ENCODE measurements at regions not wholly inside any gene's neighbourhood (a gene's known extent, or its start where the extent isn't known, plus 50 kb on each side); places are given as distances from the start of the nearest gene placed in this dataset.

DNA sequence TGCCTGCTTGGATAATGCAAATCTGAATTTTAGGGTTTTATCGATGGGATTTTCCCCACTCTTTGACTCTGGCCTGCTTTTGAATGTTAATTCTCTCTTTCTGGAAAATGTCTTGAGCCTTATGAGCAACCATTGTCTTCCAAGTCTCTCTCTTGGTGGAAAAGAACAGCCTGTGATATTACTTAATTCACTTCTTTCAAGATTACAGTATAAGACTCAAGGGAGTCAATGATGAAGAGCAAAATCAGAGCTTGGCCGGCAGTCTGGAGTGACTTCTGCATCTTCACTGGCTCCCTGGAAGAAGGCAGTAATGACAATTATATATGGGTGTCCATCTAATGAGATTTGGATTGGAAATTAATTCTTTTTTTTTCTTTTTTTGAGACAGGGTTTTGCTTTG, 122.9 kb upstream of the ZEB2 start:
- TF ChIP-seq ZNF24 (tag by site-specific recombination; IDR thresholded peaks at IDR 0.05) (no peak), ZSCAN23 (tag by site-specific recombination; IDR thresholded peaks at IDR 0.05) (no peak), ZNF211 (tag by site-specific recombination; IDR thresholded peaks at IDR 0.05; ENCODE audit: low read depth) (no peak), ZFP37 (tag by site-specific recombination; IDR thresholded peaks at IDR 0.05) (no peak), ZNF610 (tag by site-specific recombination; IDR thresholded peaks at IDR 0.05; ENCODE audit: borderline replicate concordance) (no peak), ZNF174 (tag by site-specific recombination; IDR thresholded peaks at IDR 0.05) (no peak), BCL11A (tag by site-specific recombination; IDR thresholded peaks at IDR 0.05; ENCODE audit: low read depth) (no peak), ZBTB8A (tag by site-specific recombination; IDR thresholded peaks at IDR 0.05) (no peak), ZBTB1 (tag by site-specific recombination; IDR thresholded peaks at IDR 0.05) (no peak), ZNF776 (tag by site-specific recombination; IDR thresholded peaks at IDR 0.05; ENCODE audit: borderline replicate concordance) (no peak), ZNF777 (tag by site-specific recombination; IDR thresholded peaks at IDR 0.05; ENCODE audit: borderline replicate concordance) (no peak), ZNF302 (tag by site-specific recombination; IDR thresholded peaks at IDR 0.05; ENCODE audit: low read depth) (no peak)
- TF ChIP-seq, protein P1, sequence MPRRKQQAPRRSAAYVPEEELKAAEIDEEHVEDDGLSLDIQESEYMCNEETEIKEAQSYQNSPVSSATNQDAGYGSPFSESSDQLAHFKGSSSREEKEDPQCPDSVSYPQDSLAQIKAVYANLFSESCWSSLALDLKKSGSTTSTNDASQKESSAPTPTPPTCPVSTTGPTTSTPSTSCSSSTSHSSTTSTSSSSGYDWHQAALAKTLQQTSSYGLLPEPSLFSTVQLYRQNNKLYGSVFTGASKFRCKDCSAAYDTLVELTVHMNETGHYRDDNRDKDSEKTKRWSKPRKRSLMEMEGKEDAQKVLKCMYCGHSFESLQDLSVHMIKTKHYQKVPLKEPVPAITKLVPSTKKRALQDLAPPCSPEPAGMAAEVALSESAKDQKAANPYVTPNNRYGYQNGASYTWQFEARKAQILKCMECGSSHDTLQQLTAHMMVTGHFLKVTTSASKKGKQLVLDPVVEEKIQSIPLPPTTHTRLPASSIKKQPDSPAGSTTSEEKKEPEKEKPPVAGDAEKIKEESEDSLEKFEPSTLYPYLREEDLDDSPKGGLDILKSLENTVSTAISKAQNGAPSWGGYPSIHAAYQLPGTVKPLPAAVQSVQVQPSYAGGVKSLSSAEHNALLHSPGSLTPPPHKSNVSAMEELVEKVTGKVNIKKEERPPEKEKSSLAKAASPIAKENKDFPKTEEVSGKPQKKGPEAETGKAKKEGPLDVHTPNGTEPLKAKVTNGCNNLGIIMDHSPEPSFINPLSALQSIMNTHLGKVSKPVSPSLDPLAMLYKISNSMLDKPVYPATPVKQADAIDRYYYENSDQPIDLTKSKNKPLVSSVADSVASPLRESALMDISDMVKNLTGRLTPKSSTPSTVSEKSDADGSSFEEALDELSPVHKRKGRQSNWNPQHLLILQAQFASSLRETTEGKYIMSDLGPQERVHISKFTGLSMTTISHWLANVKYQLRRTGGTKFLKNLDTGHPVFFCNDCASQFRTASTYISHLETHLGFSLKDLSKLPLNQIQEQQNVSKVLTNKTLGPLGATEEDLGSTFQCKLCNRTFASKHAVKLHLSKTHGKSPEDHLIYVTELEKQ (tag by site-specific recombination; IDR thresholded peaks at IDR 0.05; ENCODE audit: borderline replicate concordance): no peak
- TF ChIP-seq, protein P2, sequence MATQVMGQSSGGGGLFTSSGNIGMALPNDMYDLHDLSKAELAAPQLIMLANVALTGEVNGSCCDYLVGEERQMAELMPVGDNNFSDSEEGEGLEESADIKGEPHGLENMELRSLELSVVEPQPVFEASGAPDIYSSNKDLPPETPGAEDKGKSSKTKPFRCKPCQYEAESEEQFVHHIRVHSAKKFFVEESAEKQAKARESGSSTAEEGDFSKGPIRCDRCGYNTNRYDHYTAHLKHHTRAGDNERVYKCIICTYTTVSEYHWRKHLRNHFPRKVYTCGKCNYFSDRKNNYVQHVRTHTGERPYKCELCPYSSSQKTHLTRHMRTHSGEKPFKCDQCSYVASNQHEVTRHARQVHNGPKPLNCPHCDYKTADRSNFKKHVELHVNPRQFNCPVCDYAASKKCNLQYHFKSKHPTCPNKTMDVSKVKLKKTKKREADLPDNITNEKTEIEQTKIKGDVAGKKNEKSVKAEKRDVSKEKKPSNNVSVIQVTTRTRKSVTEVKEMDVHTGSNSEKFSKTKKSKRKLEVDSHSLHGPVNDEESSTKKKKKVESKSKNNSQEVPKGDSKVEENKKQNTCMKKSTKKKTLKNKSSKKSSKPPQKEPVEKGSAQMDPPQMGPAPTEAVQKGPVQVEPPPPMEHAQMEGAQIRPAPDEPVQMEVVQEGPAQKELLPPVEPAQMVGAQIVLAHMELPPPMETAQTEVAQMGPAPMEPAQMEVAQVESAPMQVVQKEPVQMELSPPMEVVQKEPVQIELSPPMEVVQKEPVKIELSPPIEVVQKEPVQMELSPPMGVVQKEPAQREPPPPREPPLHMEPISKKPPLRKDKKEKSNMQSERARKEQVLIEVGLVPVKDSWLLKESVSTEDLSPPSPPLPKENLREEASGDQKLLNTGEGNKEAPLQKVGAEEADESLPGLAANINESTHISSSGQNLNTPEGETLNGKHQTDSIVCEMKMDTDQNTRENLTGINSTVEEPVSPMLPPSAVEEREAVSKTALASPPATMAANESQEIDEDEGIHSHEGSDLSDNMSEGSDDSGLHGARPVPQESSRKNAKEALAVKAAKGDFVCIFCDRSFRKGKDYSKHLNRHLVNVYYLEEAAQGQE (tag by site-specific recombination; IDR thresholded peaks at IDR 0.05): no peak
- TF ChIP-seq, protein P3, sequence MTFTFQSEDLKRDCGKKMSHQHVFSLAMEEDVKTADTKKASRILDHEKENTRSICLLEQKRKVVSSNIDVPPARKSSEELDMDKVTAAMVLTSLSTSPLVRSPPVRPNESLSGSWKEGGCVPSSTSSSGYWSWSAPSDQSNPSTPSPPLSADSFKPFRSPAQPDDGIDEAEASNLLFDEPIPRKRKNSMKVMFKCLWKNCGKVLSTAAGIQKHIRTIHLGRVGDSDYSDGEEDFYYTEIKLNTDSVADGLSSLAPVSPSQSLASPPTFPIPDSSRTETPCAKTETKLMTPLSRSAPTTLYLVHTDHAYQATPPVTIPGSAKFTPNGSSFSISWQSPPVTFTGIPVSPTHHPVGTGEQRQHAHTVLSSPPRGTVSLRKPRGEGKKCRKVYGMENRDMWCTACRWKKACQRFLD (tag by site-specific recombination; IDR thresholded peaks at IDR 0.05): no peak
- TF ChIP-seq, protein P4, sequence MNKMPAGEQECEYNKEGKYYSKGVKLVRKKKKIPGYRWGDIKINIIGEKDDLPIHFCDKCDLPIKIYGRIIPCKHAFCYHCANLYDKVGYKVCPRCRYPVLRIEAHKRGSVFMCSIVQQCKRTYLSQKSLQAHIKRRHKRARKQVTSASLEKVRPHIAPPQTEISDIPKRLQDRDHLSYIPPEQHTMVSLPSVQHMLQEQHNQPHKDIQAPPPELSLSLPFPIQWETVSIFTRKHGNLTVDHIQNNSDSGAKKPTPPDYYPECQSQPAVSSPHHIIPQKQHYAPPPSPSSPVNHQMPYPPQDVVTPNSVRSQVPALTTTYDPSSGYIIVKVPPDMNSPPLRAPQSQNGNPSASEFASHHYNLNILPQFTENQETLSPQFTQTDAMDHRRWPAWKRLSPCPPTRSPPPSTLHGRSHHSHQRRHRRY (tag by site-specific recombination; IDR thresholded peaks at IDR 0.05): no peak
- Histone ChIP-seq H3K4me3 (ENCODE audit: low read depth, low read length) (no peak overlapping the region), H3K9me3 (ENCODE audit: control insufficient read depth, insufficient read depth, low read depth, low read length) (no peaks in the 10 kb centered on the region; the same call in 1 of the 2 replicates), H3K36me3 (ENCODE audit: control insufficient read depth in 2 of 2, insufficient read depth in 1 of 2, low read length in 2 of 2) (no peaks in the 10 kb centered on the region), H3K4me1 (ENCODE audit: control insufficient read depth, insufficient read depth, low read length) (peaks cover 8% of the 10 kb centered on the region; the same call in 1 of the 2 replicates), H3K27ac (ENCODE audit: extremely low read depth, low read depth, low read length) (no peak overlapping the region)
- ChIA-PET CTCF (interaction anchor here (0.6 kb wide), 1 partner anchor 50 kb away, joined by 3 read pairs; no protein-coding TSS in a partner anchor), POLR2A (no interaction called here)

DNA sequence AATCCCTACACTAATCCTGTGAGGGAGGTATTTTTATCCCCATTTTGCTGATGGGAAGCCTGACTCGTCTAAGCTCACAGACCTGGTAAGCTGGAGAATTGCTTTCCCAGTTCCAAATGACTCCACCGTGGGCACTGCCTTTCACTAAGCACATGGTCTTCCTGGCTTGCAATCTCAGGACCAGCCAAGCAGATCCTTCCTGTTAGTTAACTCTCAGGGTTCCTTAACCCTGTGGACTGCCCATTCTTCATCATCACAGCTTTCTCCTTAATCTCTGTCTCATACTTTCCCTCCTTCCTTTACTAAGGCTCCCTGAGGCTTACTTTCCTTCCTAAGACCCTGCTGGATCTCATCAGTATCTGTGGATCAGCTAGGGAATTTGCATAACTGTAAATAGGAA, 122.2 kb upstream of the ZEB2 start:
- ChIA-PET POLR2A (no interaction called here), CTCF (no interaction called here)
- H3K9me3 ChIP-seq (ENCODE audit: control insufficient read depth, insufficient read depth, low read depth, low read length): no peaks in the 10 kb centered on the region; the same call in 1 of the 2 replicates
- no peak overlapping the region for H3K4me3 ChIP-seq (ENCODE audit: low read depth, low read length)
- no peak overlapping the region for H3K27ac ChIP-seq (ENCODE audit: extremely low read depth, low read depth, low read length)
- H3K36me3 ChIP-seq (ENCODE audit: control insufficient read depth in 2 of 2, insufficient read depth in 1 of 2, low read length in 2 of 2): no peaks in the 10 kb centered on the region
- H3K4me1 ChIP-seq (ENCODE audit: control insufficient read depth, insufficient read depth, low read length): peaks cover 8% of the 10 kb centered on the region; the same call in 1 of the 2 replicates
- TF ChIP-seq SP2 (tag by site-specific recombination; IDR thresholded peaks at IDR 0.05): no peak
- TF ChIP-seq ZNF341 (tag by site-specific recombination; IDR thresholded peaks at IDR 0.05; ENCODE audit: low read depth): no peak
- TF ChIP-seq, protein P5, sequence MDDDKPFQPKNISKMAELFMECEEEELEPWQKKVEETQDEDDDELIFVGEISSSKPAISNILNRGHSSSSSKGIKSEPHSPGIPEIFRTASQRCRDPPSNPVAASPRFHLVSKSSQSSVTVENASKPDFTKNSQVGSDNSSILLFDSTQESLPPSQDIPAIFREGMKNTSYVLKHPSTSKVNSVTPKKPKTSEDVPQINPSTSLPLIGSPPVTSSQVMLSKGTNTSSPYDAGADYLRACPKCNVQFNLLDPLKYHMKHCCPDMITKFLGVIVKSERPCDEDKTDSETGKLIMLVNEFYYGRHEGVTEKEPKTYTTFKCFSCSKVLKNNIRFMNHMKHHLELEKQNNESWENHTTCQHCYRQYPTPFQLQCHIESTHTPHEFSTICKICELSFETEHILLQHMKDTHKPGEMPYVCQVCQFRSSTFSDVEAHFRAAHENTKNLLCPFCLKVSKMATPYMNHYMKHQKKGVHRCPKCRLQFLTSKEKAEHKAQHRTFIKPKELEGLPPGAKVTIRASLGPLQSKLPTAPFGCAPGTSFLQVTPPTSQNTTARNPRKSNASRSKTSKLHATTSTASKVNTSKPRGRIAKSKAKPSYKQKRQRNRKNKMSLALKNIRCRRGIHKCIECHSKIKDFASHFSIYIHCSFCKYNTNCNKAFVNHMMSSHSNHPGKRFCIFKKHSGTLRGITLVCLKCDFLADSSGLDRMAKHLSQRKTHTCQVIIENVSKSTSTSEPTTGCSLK (tag by site-specific recombination; IDR thresholded peaks at IDR 0.05): no peak
- no peak for TF ChIP-seq SCRT1 (tag by site-specific recombination; IDR thresholded peaks at IDR 0.05; ENCODE audit: borderline replicate concordance)
- TF ChIP-seq IKZF3 (tag by site-specific recombination; IDR thresholded peaks at IDR 0.05): no peak
- TF ChIP-seq ZNF121 (tag by site-specific recombination; IDR thresholded peaks at IDR 0.05): no peak
- no peak for TF ChIP-seq ZNF391 (tag by site-specific recombination; IDR thresholded peaks at IDR 0.05; ENCODE audit: borderline replicate concordance, low read depth)
- no peak for TF ChIP-seq ZNF16 (tag by site-specific recombination; IDR thresholded peaks at IDR 0.05; ENCODE audit: low read depth)
- no peak for TF ChIP-seq ZNF350 (tag by site-specific recombination; IDR thresholded peaks at IDR 0.05)

All from HEK293 (cell line).